ENCODE measurements at regions not wholly inside any gene's neighbourhood (a gene's known extent, or its start where the extent isn't known, plus 50 kb on each side); places are given as distances from the start of the nearest gene placed in this dataset.
"Not testable (repeated sequence)": the region's sequence is repeated elsewhere in the genome, so short reads cannot be mapped to it uniquely, and the experiment has no call there.

DNA sequence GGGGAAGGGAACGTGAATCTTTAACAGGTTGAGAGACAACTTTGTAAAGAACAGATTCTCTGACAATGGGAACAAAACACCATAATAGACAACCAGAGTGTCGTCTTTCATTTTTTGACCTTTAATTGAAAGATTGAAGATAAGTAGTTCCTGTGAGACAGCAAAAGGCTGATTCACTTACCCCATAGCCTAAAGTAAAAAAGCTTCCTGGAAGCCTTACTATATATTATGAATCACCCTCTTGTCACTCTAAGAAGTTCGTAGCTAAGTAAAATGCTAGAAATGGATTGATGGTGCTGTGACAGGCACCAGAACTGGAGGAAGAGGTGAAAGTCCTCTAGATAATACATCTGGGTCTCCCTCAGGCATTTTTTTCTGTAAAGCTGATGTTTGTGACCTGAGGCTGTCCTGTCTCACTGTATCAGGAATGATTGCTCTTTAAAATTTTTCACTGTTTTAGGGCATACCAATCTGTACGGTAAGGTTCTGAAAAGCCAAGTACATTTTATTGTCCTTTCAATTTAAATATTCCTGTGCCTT is 824.6 kb upstream of the SEMA6D start:
- DNase-seq, result no peak

DNA sequence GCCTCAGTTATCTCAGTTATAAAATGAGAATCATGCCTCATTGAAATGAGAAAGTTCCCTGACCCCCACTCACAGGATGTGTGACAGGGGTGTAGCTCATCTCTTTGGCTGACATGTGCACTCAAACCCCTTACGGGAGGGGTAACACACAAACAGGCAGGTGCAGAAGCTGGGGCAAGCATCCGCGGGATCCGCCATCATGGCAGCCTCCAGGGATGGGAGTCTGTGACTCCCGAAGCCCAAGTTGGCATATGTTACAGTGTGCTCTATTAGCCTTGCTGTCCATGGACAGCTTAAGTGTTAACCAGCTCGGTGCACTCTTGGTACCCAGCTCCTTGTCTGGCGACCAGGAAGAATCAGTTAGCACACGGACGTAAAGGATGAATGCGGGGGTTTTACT is 822.7 kb upstream of the SEMA6D start:
- no peak for DNase-seq

DNA sequence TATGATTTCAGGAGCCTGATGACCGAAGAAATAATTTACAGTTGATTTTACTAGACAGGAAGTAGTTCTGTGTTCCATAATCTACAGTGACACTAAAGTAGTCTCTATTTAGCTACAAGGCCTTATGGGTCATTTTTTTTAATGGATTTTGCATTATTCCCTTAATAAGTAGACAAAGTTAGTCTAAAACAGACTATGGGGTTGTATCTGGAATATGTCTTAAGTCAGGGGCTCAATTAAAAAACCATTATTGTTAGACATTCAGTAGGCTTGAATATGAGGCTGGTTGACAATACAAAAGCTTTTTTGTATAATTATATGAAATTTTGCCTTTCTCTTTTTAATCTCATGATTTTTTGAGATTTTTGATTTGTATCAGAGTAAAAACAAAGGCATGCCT is 820.0 kb upstream of the SEMA6D start:
- DNase-seq, result no peak

DNA sequence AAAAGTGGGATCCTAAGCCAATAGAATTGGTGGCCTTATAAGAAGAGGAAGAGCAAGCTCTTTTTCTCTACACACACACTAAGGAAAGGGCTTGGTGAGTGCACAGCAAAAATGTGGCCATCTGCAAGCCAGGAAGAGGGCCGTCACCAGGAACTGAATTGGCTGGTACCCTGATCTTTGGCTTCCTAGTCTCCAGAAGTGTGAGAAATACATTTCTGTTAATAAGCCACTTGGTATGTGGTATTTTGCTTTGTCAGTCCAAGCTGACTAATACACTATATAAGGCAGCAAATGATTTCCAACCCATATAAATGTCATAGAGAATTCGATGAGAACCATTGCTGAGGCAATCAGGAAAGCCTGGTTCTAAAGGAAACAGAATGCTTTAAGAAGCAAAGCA is 816.3 kb upstream of the SEMA6D start:
- DNase-seq, result no peak

DNA sequence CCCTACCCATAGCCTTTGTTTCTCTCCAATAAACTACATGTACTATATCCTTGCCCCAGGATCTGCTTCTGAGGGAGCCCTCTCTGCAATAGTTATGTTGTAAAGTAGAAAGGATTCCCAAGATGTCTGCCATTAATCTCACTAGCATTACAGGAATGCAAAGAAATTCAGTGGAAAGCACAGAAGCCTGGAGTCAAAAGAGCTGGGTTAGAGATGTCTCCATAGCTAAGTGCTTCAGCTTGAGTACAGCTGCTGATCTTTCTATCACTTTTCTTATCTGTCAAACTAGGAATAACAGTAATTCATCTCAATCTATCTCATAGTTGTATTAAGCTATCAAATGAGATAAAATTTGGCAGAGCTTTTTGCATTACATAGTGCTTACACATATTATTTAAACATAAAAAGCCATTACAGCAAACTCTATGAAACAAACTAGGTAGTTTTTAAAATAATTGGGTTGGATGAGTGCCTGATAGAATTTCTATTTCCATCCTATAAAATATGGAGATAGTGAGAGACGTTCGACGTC is 799.5 kb upstream of the SEMA6D start:
- no peak for DNase-seq

- no peak for DNase-seq
These were observed 798.7 kb upstream of the SEMA6D start for GRCh38 chr15:46918462-46919140.

DNA sequence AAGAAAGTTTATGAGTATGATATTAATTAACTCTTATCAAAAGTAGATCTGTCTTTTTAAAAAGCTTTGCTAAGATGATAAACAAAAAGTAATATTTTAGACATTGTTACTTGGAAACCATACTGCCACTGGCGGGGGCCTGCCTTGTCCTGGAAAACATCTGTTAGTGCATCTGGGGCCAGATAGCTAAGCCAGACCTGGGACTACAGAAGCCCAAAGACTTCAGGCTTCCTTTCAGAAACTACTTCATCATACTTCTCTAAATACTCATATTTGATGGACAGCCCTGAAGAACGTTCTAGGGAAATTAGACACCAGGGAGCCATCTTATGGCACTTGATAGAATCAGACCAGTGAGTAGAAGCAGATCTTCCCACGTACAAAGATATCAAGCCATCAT is 795.4 kb upstream of the SEMA6D start:
- no peak for DNase-seq

- DNase-seq, result no peak
These were observed 786.9 kb upstream of the SEMA6D start for GRCh38 chr15:46930426-46930825.

DNA sequence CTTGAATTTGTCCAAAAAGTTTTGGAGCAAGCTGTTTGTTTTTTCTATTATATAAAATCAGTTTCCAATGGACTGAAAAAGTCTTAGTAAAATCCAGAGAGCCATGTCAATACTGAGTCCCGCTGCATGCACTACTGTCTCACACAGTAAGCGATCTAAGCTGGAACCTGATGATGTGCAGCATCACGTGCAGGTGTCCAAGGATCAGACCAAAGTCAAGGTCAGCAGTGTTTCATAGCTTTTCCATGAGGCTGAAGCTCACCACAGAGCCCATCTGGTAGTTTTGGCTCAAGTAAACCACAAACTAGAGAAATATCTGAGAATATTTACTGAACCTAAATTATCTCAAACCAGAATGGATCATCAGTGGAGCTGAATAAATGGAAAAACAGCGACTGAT is 784.0 kb upstream of the SEMA6D start:
- DNase-seq, result no peak

DNA sequence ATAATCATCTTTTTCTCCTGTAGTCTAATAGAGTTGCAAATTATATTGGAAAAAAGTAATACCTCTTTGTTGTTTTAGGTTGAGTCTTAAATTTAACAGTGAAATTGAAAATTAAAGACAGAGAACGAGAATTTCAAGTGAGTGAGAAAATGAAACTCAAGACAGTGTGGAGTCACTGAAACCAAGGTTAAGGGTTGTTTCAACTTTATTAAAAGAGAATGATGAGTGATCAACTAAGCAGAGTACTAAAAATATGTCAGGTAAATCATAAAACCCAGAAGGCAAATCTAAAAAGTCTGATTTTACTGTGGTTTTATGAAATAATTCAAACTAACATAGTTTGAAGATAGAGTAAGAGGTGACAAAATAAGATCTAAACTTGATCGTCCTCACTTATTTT is 782.5 kb upstream of the SEMA6D start:
- DNase-seq, result no peak

GRCh38 chr15:46938169-46938568 is 779.1 kb upstream of the SEMA6D start:
- no peak for DNase-seq

DNA sequence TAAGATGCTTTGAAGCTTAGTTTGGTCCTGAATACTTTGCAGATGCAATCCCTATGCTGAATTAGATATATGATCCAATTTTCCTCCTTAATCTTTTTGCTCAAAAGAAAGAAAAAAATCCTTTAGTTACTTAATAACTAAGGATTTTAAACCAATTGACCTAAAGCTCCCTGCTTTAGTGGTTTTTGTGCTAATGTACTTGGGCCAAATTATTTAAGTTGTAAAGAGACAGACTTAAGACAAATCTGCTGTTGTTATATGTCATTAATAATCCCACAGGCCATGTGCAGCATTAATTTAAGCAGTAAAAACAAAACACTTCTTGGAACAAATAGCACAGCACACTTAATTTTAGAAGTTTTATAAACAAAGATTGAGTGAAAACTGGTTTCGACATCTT is 776.1 kb upstream of the SEMA6D start:
- no peak for DNase-seq

DNA sequence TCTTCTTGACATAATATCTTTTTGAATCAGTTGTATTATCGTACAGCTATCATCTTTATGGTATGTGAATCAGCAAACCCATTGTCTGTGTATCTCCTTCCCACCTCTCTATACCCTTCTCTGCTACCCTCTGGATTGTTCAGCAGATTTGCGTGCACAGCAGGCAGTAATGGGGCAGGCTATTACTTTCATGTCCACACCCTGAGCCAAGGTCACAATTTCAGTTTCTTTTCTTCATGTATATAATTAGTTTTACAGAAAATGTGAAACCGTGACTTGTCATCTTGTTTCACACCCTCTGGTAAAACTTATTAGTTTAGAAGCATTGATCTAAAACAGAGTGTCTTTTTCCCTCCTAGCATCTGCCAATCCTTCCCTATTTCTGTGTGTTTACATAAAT is 770.4 kb upstream of the SEMA6D start:
- DNase-seq, result no peak

GRCh38 chr15:46955576-46955975 is 761.7 kb upstream of the SEMA6D start:
- DNase-seq, result no peak

DNA sequence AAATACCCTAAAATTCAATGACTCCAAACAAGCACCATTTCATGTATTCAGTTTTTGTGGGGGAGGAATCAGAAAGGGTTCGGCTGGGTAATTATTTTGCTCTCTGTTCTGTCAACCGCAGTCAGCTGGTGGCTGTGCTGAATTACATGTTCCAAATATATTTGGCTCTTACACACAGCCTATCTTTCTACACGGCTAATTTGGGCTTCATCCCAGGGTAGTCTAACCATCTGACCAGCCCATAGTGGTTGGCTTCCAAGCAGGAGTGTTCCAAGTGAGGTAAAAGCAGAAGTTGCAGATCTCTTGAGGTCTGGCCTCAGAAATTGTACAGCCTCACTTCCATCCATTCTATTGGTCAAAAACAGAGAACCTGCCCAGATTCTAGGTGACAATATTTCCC is 760.8 kb upstream of the SEMA6D start:
- no peak for DNase-seq

GRCh38 chr15:46956881-46957280 is 760.4 kb upstream of the SEMA6D start:
- DNase-seq, result no peak

- no peak for DNase-seq
These were observed 756.7 kb upstream of the SEMA6D start for GRCh38 chr15:46960581-46960980.

DNA sequence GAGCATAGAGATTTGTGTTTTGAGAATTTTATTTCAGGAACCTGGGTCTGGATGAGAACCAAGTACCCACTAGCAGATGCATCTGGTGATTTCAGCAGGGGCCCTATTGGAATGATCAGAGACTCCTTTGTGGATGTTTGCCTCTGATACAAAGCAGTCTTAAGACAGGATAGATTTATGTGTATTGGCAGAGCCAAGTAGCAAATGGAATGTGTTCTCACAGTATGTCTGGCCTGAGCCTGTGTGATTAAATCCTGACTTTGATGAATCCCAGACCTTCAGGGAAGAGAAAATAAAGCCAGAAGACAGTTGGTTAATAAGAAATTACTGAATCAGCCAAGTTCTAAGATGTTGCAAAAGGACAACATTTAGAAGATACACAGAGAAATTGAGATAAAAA is 755.5 kb upstream of the SEMA6D start:
- no peak for DNase-seq

- not testable (repeated sequence) for DNase-seq
These were observed 729.2 kb upstream of the SEMA6D start for GRCh38 chr15:46988055-46988454.

GRCh38 chr15:46996359-46996758 is 720.9 kb upstream of the SEMA6D start:
- DNase-seq, result no peak

- DNase-seq, result no peak
These were observed 719.8 kb upstream of the SEMA6D start for GRCh38 chr15:46997501-46997900.

DNA sequence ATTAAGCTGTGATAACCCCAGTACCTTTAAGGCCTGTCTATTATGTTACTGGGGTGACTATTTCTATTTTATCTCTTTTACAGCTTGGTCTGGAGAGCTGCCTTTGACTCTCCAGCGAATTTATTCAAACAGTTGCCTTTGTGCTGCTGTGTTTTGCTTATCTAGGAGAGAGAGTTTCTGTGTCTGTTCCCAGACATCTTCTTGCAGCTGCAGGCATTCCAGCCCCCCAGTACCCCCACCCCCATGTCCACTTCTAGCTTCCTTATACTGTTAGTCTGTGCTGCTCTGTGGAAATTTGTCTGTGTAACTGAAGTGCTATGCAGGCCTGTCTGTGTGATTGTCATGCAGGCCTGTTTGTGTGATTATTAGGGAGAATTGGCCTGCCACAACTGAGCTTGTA is 713.7 kb upstream of the SEMA6D start:
- no peak for DNase-seq

DNA sequence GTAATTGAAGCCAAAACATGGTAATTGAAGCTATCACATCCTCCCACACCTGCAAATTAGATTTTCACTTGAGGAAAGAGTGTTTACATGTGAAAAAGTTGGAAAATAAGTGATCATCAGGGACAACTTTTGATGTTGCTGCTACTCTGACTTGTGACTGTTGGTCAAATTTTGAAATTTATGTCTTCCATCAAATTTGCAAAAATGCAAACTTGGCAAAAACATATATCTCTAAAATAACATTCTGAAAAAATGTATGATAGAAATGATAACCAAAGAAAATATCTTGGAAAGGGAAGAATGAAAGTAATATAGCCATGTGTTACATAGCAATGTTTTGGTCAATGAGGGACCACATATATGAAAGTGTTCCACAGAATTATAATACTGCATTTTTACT is 703.9 kb upstream of the SEMA6D start:
- no peak for DNase-seq

DNA sequence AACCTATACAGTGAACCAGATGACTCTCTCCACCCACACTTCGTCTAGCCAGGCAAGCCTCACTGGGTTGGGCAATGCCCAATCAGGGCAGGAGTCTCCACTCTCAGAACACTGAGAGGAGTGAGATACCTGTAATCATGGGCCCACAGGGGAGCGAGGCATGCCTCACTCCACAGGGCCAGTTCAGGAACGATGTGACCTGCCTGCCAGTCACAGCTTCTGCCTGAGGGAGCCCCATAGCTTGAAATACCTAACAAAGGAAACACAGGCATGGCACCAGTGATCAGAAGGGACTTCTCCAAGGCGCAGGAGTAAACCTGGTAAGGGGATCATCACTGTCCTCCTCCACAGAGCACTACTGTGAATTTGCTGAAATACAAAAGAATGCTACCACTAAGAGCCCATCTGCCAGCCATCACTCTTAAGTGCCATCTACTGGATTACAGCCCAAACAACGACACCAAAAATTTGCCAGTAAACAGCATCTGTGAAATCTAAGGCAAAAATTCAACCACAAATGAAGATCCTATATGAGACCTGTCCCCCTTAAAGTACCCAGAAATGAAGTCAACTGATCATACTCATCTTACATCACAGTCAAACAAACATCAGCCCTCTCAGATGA is 689.9 kb upstream of the SEMA6D start:
- DNase-seq, result no peak
